ENCODE measurements at regions not wholly inside any gene's neighbourhood (a gene's known extent, or its start where the extent isn't known, plus 50 kb on each side); places are given as distances from the start of the nearest gene placed in this dataset.

DNA sequence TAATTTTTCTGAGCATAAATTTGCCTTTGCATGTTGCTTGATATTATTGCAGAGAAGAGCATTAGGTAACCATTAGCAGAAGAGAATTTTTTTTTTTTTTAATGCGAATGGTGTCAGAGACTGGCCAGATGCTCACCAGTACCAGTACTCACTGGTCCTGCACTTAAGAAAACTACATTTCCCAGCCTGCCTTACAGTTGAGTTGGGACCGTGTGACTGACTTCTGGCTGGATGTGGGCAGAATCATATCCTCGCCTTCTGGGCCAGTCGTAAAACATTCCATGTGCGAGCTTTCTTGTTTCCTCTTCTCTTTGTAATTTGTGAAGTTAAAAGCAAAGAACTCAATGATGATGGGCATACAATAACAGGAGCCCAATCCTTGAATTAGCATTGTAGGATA, 132.4 kb downstream of the LRRC30 start:
- TF ChIP-seq, protein P1, sequence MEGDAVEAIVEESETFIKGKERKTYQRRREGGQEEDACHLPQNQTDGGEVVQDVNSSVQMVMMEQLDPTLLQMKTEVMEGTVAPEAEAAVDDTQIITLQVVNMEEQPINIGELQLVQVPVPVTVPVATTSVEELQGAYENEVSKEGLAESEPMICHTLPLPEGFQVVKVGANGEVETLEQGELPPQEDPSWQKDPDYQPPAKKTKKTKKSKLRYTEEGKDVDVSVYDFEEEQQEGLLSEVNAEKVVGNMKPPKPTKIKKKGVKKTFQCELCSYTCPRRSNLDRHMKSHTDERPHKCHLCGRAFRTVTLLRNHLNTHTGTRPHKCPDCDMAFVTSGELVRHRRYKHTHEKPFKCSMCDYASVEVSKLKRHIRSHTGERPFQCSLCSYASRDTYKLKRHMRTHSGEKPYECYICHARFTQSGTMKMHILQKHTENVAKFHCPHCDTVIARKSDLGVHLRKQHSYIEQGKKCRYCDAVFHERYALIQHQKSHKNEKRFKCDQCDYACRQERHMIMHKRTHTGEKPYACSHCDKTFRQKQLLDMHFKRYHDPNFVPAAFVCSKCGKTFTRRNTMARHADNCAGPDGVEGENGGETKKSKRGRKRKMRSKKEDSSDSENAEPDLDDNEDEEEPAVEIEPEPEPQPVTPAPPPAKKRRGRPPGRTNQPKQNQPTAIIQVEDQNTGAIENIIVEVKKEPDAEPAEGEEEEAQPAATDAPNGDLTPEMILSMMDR (IDR thresholded peaks at IDR 0.05) = no peak
- TF ChIP-seq POLR2A (IDR thresholded peaks at IDR 0.05) = no peak

Data from thyroid gland (tissue), 4 donors.